ENCODE measurements at regions not wholly inside any gene's neighbourhood (a gene's known extent, or its start where the extent isn't known, plus 50 kb on each side); places are given as distances from the start of the nearest gene placed in this dataset.

GRCh38 chr4:65893271-65893670 lies 223.0 kb upstream of the EPHA5 start:
- ATAC-seq (no peak), DNase-seq (no peak)
- intact Hi-C loops (cut with DNase I): no loop called here

GRCh38 chr4:65880594-65880993 lies 210.3 kb upstream of the EPHA5 start:
- intact Hi-C loops (cut with DNase I): no loop called here
- no peak for ATAC-seq
- no peak for DNase-seq

GRCh38 chr4:65868096-65868824 lies 198.0 kb upstream of the EPHA5 start:
- DNase-seq (no peak), ATAC-seq (no peak)
- intact Hi-C loops (cut with DNase I): no loop called here

- intact Hi-C loops (cut with DNase I): no loop called here
- DNase-seq (no peak), ATAC-seq (no peak)
Observed at GRCh38 chr4:65865489-65865888, 195.2 kb upstream of the EPHA5 start.

GRCh38 chr4:65861993-65862392 lies 191.7 kb upstream of the EPHA5 start:
- DNase-seq: no peak
- intact Hi-C loops (cut with DNase I): no loop called here
- ATAC-seq: no peak

- DNase-seq: no peak
- ATAC-seq: no peak
- intact Hi-C loops (cut with DNase I): no loop called here
Observed at GRCh38 chr4:65845199-65845773, 175.0 kb upstream of the EPHA5 start.

- DNase-seq: no peak
- no peak for ATAC-seq
- intact Hi-C loops (cut with DNase I): no loop called here
Observed at GRCh38 chr4:65839164-65839931, 169.1 kb upstream of the EPHA5 start.

- intact Hi-C loops (cut with DNase I): no loop called here
Observed at GRCh38 chr4:65834707-65835106, 164.4 kb upstream of the EPHA5 start.

GRCh38 chr4:65831828-65832227 lies 161.5 kb upstream of the EPHA5 start:
- ATAC-seq (no peak), DNase-seq (no peak)
- intact Hi-C loops (cut with DNase I): no loop called here

More at GRCh38 chr4:65834707-65835106, 164.4 kb upstream of the EPHA5 start:
- DNase-seq (no peak), ATAC-seq (no peak)

GRCh38 chr4:65825116-65825753 lies 154.9 kb upstream of the EPHA5 start:
- DNase-seq (no peak), ATAC-seq (no peak)
- intact Hi-C loops (cut with DNase I): no loop called here

- DNase-seq (no peak), ATAC-seq (no peak)
- intact Hi-C loops (cut with DNase I): no loop called here
Observed at GRCh38 chr4:65819192-65819591, 148.9 kb upstream of the EPHA5 start.

- intact Hi-C loops (cut with DNase I): no loop called here
- ATAC-seq (no peak), DNase-seq (no peak)
Observed at GRCh38 chr4:65805936-65806335, 135.6 kb upstream of the EPHA5 start.

GRCh38 chr4:65799513-65799912 lies 129.2 kb upstream of the EPHA5 start:
- no peak for ATAC-seq
- intact Hi-C loops (cut with DNase I): no loop called here
- no peak for DNase-seq

GRCh38 chr4:65798498-65799127 lies 128.3 kb upstream of the EPHA5 start:
- intact Hi-C loops (cut with DNase I): no loop called here

GRCh38 chr4:65791812-65792308 lies 121.6 kb upstream of the EPHA5 start:
- intact Hi-C loops (cut with DNase I): no loop called here
- DNase-seq (no peak), ATAC-seq (no peak)

More at GRCh38 chr4:65798498-65799127, 128.3 kb upstream of the EPHA5 start:
- no peak for DNase-seq
- ATAC-seq: peak in 1 of 2 donors; percentile 35

GRCh38 chr4:65791111-65791811 lies 121.0 kb upstream of the EPHA5 start:
- ATAC-seq: no peak
- no peak for DNase-seq
- intact Hi-C loops (cut with DNase I): no loop called here

- intact Hi-C loops (cut with DNase I): no loop called here
- ATAC-seq (no peak), DNase-seq (no peak)
Observed at GRCh38 chr4:65789805-65790204, 119.5 kb upstream of the EPHA5 start.

GRCh38 chr4:65789341-65789740 lies 119.1 kb upstream of the EPHA5 start:
- intact Hi-C loops (cut with DNase I): no loop called here
- DNase-seq (no peak), ATAC-seq (no peak)

GRCh38 chr4:65777270-65777669 lies 107.0 kb upstream of the EPHA5 start:
- no peak for ATAC-seq
- DNase-seq: no peak
- intact Hi-C loops (cut with DNase I): no loop called here

All from left cardiac atrium (tissue), 4 donors.